ENCODE measurements at regions not wholly inside any gene's neighbourhood (a gene's known extent, or its start where the extent isn't known, plus 50 kb on each side); places are given as distances from the start of the nearest gene placed in this dataset.
"Not testable (repeated sequence)": the region's sequence is repeated elsewhere in the genome, so short reads cannot be mapped to it uniquely, and the experiment has no call there.

DNA sequence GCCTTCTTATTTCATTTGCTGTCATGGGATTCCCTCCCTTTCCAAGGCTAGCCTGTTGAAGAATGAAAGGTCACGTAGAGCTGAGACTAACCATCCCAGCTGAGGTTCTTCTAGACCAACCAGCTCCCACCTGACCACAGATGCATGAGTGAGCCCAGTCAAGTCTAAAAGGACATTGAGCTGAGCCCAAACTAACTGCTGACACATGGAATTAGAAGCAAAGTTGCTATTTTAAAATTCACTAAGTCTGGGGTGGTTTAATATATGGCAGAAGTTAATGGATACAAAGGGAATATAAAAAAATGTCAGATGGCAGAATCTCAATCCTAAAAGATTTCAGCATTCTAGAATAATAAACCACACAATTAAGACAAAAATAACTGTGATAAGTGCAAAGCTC lies 118.9 kb upstream of the RASGEF1B start:
- TF ChIP-seq, protein P1, sequence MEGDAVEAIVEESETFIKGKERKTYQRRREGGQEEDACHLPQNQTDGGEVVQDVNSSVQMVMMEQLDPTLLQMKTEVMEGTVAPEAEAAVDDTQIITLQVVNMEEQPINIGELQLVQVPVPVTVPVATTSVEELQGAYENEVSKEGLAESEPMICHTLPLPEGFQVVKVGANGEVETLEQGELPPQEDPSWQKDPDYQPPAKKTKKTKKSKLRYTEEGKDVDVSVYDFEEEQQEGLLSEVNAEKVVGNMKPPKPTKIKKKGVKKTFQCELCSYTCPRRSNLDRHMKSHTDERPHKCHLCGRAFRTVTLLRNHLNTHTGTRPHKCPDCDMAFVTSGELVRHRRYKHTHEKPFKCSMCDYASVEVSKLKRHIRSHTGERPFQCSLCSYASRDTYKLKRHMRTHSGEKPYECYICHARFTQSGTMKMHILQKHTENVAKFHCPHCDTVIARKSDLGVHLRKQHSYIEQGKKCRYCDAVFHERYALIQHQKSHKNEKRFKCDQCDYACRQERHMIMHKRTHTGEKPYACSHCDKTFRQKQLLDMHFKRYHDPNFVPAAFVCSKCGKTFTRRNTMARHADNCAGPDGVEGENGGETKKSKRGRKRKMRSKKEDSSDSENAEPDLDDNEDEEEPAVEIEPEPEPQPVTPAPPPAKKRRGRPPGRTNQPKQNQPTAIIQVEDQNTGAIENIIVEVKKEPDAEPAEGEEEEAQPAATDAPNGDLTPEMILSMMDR (IDR thresholded peaks at IDR 0.05; ENCODE audit: extremely low read depth, missing control alignments) = no peak
- DNase-seq (ENCODE audit: low spot score) = no peak

DNA sequence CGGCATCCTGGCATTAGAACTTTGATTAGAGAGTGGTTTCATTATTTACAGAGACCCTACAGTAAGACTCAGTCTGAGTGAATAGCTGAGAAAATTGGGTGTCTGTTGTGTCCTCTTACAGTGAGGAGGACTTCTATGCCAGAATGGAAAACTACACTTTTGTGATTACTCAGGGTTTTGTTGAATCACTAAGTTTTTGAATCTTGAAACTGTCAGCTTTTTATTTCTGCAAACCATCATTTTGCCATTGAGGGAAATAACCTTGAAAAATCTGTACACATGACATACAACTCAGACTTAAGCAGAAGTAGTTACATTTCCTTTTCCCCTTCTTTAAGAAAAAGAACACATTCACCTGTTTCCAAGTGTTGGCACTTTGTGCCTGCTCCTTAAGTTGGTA lies 117.6 kb upstream of the RASGEF1B start:
- TF ChIP-seq, protein P1 (IDR thresholded peaks at IDR 0.05; ENCODE audit: extremely low read depth, missing control alignments) = no peak
- DNase-seq (ENCODE audit: low spot score) = no peak

DNA sequence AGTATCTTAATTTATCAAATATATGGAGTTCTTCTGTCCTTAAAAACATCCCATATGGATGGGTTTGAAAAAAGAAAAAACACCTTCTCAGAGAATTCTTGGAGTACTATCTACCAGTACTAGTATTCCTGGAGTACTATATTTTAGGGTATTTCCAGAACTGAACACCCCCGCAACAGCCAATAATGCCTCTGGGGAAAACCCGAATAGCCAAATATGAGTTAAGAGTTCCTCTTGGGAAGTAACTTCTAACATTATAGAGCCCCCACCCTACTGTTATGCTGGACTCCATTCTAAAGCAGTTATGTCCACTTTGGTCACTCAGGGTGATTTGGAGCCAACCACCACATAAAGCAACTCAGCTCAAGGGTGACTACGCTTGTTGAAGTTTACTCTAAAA lies 115.0 kb upstream of the RASGEF1B start:
- DNase-seq (ENCODE audit: low spot score) = no peak
- TF ChIP-seq, protein P1 (IDR thresholded peaks at IDR 0.05; ENCODE audit: extremely low read depth, missing control alignments) = no peak

- not testable (repeated sequence) for DNase-seq (ENCODE audit: low spot score)
These were observed 109.3 kb upstream of the RASGEF1B start for GRCh38 chr4:81580994-81581374.

DNA sequence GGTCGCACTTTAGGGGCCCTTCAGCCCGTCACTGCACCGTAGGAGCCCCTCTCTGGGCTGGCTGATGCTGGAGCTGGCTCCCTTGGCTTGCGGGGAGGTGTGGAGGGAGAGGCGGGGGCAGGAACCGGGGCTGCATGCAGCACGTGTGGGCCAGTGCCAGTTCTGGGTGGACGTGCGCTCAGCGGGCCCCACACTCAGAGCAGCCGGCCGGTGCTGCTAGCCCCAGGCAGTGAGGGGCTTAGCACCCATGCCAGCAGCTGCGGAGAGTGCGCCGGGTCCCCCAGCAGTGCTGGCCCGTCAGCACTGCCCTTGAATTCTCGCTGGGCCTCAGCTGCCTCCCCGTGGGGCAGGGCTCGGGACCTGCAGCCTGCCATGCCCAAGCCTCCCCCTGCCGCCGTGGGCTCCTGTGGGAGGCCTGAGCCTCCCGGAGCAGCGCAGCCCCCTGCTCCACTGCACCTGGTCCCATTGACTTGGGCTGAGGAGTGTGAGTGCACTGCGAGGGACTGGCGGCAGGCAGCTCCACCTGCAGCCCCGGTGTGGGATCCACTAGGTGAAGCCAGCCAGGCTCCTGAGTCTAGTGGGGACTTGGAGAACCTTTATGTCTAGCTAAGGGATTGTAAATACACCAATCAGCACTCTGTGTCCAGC lies 108.8 kb upstream of the RASGEF1B start:
- no peak for DNase-seq (ENCODE audit: low spot score)
- TF ChIP-seq, protein P1 (IDR thresholded peaks at IDR 0.05; ENCODE audit: extremely low read depth, missing control alignments) = no peak

DNA sequence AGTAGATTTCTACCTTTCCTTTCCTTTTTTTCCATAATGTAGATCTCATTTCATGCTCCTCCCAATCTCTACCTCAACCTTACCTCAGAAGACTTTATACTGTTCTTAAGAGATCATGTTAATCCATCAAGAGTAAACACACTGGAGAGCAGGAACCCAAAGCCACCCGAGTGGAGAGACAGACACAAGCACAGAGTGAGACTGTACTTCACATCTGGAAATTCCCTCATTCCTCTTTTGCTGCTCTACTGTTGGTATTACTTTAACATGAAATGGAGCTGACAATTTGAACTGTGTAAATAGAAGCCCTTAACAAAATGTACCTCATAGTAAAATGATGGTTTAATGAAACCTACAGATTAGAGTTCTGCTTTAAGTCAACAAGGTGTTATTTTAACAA lies 105.7 kb upstream of the RASGEF1B start:
- DNase-seq (ENCODE audit: low spot score) = no peak
- TF ChIP-seq, protein P1 (IDR thresholded peaks at IDR 0.05; ENCODE audit: extremely low read depth, missing control alignments) = no peak

GRCh38 chr4:81574991-81575390 lies 103.3 kb upstream of the RASGEF1B start:
- no peak for DNase-seq (ENCODE audit: low spot score)
- TF ChIP-seq, protein P1 (IDR thresholded peaks at IDR 0.05; ENCODE audit: extremely low read depth, missing control alignments) = no peak

DNA sequence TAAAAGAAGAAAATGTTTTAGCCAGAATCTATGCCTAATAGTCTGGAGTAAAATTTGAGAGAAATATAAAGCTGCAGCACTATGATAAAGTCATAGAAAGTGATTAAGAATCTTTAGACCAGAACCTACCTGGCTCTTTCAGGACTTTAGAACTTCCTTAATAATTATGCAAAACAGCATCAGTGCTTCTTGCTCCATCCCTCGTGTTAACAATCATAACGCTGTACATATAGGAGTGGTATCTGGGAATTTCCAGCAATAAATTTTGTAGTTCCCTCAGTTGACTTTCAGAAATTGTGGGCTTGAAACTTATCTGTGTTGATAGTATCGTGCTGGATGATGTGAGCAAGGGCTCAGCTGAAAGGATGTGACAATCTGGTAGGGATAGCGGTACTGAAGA lies 102.1 kb upstream of the RASGEF1B start:
- no peak for DNase-seq (ENCODE audit: low spot score)
- TF ChIP-seq, protein P1 (IDR thresholded peaks at IDR 0.05; ENCODE audit: extremely low read depth, missing control alignments) = no peak
